Neuron (in vitro differentiated cells): ENCODE measurements at regions not wholly inside any gene's neighbourhood (a gene's known extent, or its start where the extent isn't known, plus 50 kb on each side); places are given as distances from the start of the nearest gene placed in this dataset.
"Not testable (repeated sequence)": the region's sequence is repeated elsewhere in the genome, so short reads cannot be mapped to it uniquely, and the experiment has no call there.

Source experiments
- H2AFZ ChIP-seq: one replicate; pipeline ENCODE4 v1.6.1; 2013; ENCODE audit warnings: low read depth, mild to moderate bottlenecking, inconsistent platforms, low read length, moderate library complexity
- H3K27me3 ChIP-seq: one replicate; pipeline ENCODE4 v1.6.1; 2013; ENCODE audit warnings: low read length; ENCODE audit not compliant: insufficient read depth
- H3K36me3 ChIP-seq: one replicate; pipeline ENCODE4 v1.6.1; 2013; ENCODE audit warnings: low read length; ENCODE audit not compliant: insufficient read depth
- H3K4me1 ChIP-seq: one replicate; pipeline ENCODE4 v1.6.1; 2013; ENCODE audit warnings: low read length; ENCODE audit not compliant: insufficient read depth
- H3K4me3 ChIP-seq: 2 replicates; pipeline ENCODE4 v1.5.1; 2013; ENCODE audit warnings: mild to moderate bottlenecking, low read length, moderate library complexity
- H3K9me3 ChIP-seq: one replicate; pipeline ENCODE4 v1.6.1; 2013; ENCODE audit warnings: low read length

GRCh38 chr13:73160371-73161031, 101.7 kb downstream of the KLF5 start:
- not testable (repeated sequence) for H3K4me1 ChIP-seq, H3K4me3 ChIP-seq, H3K27me3 ChIP-seq, H2AFZ ChIP-seq, H3K9me3 ChIP-seq, H3K36me3 ChIP-seq

GRCh38 chr13:73158851-73159250, 100.0 kb downstream of the KLF5 start:
- Histone ChIP-seq H3K27me3 (no peaks in the 10 kb centered on the region), H3K36me3 (no peaks in the 10 kb centered on the region), H3K9me3 (no peaks in the 10 kb centered on the region), H2AFZ (peak overlapping the region; percentile 46), H3K4me3 (no peak overlapping the region), H3K4me1 (no peaks in the 10 kb centered on the region)

- H3K9me3 ChIP-seq = no peaks in the 10 kb centered on the region
- H3K4me1 ChIP-seq = no peaks in the 10 kb centered on the region
- no peak overlapping the region for H2AFZ ChIP-seq
- H3K27me3 ChIP-seq = no peaks in the 10 kb centered on the region
- H3K4me3 ChIP-seq = no peak overlapping the region
- H3K36me3 ChIP-seq = no peaks in the 10 kb centered on the region
Observed at GRCh38 chr13:73157031-73157430, 98.2 kb downstream of the KLF5 start.

GRCh38 chr13:73146707-73147106, 87.9 kb downstream of the KLF5 start:
- Histone ChIP-seq H2AFZ (no peak overlapping the region), H3K4me1 (peaks cover 7% of the 10 kb centered on the region), H3K4me3 (no peak overlapping the region), H3K27me3 (no peaks in the 10 kb centered on the region), H3K36me3 (no peaks in the 10 kb centered on the region), H3K9me3 (no peaks in the 10 kb centered on the region)

GRCh38 chr13:73142071-73142470, 83.3 kb downstream of the KLF5 start:
- Histone ChIP-seq H3K4me1 (peaks cover 14% of the 10 kb centered on the region), H3K36me3 (no peaks in the 10 kb centered on the region), H2AFZ (peak overlapping the region; percentile 44), H3K9me3 (no peaks in the 10 kb centered on the region), H3K4me3 (no peak overlapping the region), H3K27me3 (no peaks in the 10 kb centered on the region)

- Histone ChIP-seq H3K27me3 (no peaks in the 10 kb centered on the region), H3K9me3 (no peaks in the 10 kb centered on the region), H3K4me1 (peaks cover 14% of the 10 kb centered on the region), H2AFZ (peak overlapping the region; percentile 44), H3K36me3 (no peaks in the 10 kb centered on the region), H3K4me3 (peak overlapping the region; percentile 14)
Observed at GRCh38 chr13:73141292-73141771, 82.5 kb downstream of the KLF5 start.

GRCh38 chr13:73140801-73141200, 82.0 kb downstream of the KLF5 start:
- no peaks in the 10 kb centered on the region for H3K36me3 ChIP-seq
- no peaks in the 10 kb centered on the region for H3K27me3 ChIP-seq
- no peak overlapping the region for H3K4me3 ChIP-seq
- H3K4me1 ChIP-seq = peaks cover 14% of the 10 kb centered on the region
- H3K9me3 ChIP-seq = no peaks in the 10 kb centered on the region
- H2AFZ ChIP-seq = peak overlapping the region; percentile 44

GRCh38 chr13:73138638-73139491, 80.1 kb downstream of the KLF5 start:
- H3K36me3 ChIP-seq = no peaks in the 10 kb centered on the region
- no peak overlapping the region for H2AFZ ChIP-seq
- H3K4me3 ChIP-seq = no peak overlapping the region
- no peaks in the 10 kb centered on the region for H3K9me3 ChIP-seq
- peaks cover 14% of the 10 kb centered on the region for H3K4me1 ChIP-seq
- H3K27me3 ChIP-seq = no peaks in the 10 kb centered on the region

- Histone ChIP-seq H3K27me3 (no peaks in the 10 kb centered on the region), H2AFZ (no peak overlapping the region), H3K9me3 (no peaks in the 10 kb centered on the region)
Observed at GRCh38 chr13:73138276-73138637, 79.5 kb downstream of the KLF5 start.

GRCh38 chr13:73136776-73137175, 78.0 kb downstream of the KLF5 start:
- H3K9me3 ChIP-seq = no peaks in the 10 kb centered on the region

More at GRCh38 chr13:73138276-73138637, 79.5 kb downstream of the KLF5 start:
- peaks cover 14% of the 10 kb centered on the region for H3K4me1 ChIP-seq
- no peak overlapping the region for H3K4me3 ChIP-seq
- no peaks in the 10 kb centered on the region for H3K36me3 ChIP-seq

GRCh38 chr13:73133531-73133930, 74.7 kb downstream of the KLF5 start:
- Histone ChIP-seq H3K4me3 (no peak overlapping the region), H3K9me3 (no peaks in the 10 kb centered on the region), H3K36me3 (no peaks in the 10 kb centered on the region), H3K27me3 (no peaks in the 10 kb centered on the region), H3K4me1 (no peaks in the 10 kb centered on the region), H2AFZ (no peak overlapping the region)

More at GRCh38 chr13:73136776-73137175, 78.0 kb downstream of the KLF5 start:
- Histone ChIP-seq H3K4me1 (peaks cover 8% of the 10 kb centered on the region), H3K36me3 (no peaks in the 10 kb centered on the region), H3K27me3 (no peaks in the 10 kb centered on the region), H3K4me3 (no peak overlapping the region), H2AFZ (no peak overlapping the region)

- H2AFZ ChIP-seq = no peak overlapping the region
Observed at GRCh38 chr13:73131247-73131646, 72.4 kb downstream of the KLF5 start.

GRCh38 chr13:73129023-73129422, 70.2 kb downstream of the KLF5 start:
- no peaks in the 10 kb centered on the region for H3K4me1 ChIP-seq
- no peaks in the 10 kb centered on the region for H3K27me3 ChIP-seq
- no peaks in the 10 kb centered on the region for H3K9me3 ChIP-seq
- no peaks in the 10 kb centered on the region for H3K36me3 ChIP-seq
- H2AFZ ChIP-seq = no peak overlapping the region
- no peak overlapping the region for H3K4me3 ChIP-seq

More at GRCh38 chr13:73131247-73131646, 72.4 kb downstream of the KLF5 start:
- Histone ChIP-seq H3K4me1 (no peaks in the 10 kb centered on the region), H3K9me3 (no peaks in the 10 kb centered on the region), H3K27me3 (no peaks in the 10 kb centered on the region), H3K4me3 (no peak overlapping the region), H3K36me3 (no peaks in the 10 kb centered on the region)
